NCI-H1048 (cell line): ENCODE measurements at regions not wholly inside any gene's neighbourhood (a gene's known extent, or its start where the extent isn't known, plus 50 kb on each side); places are given as distances from the start of the nearest gene placed in this dataset.

Experiments
- DNase-seq: peaks from one replicate; lab custom pipeline; 2025; lab: John Stamatoyannopoulos, UW

- no peak for DNase-seq
Observed at GRCh38 chr4:24282446-24282845, 301.9 kb downstream of the DHX15 start.

- no peak for DNase-seq
Observed at GRCh38 chr4:24279911-24280375, 304.4 kb downstream of the DHX15 start.

- DNase-seq = no peak
Observed at GRCh38 chr4:24279469-24279868, 304.9 kb downstream of the DHX15 start.

- no peak for DNase-seq
Observed at GRCh38 chr4:24278693-24279092, 305.7 kb downstream of the DHX15 start.

GRCh38 chr4:24274381-24274941 lies 309.9 kb downstream of the DHX15 start:
- DNase-seq = no peak

- no peak for DNase-seq
Observed at GRCh38 chr4:24273136-24273535, 311.2 kb downstream of the DHX15 start.

- peak; percentile 40 for DNase-seq
Observed at GRCh38 chr4:24266951-24267722, 317.2 kb downstream of the DHX15 start.

- no peak for DNase-seq
Observed at GRCh38 chr4:24265989-24266388, 318.4 kb downstream of the DHX15 start.

GRCh38 chr4:24262616-24263015 lies 321.7 kb downstream of the DHX15 start:
- no peak for DNase-seq

- DNase-seq = no peak
Observed at GRCh38 chr4:24262084-24262483, 322.3 kb downstream of the DHX15 start.

- no peak for DNase-seq
Observed at GRCh38 chr4:24260923-24261564, 323.3 kb downstream of the DHX15 start.

GRCh38 chr4:24260133-24260715 lies 324.1 kb downstream of the DHX15 start:
- no peak for DNase-seq

GRCh38 chr4:24256547-24256946 lies 327.8 kb downstream of the DHX15 start:
- no peak for DNase-seq

- DNase-seq = no peak
Observed at GRCh38 chr4:24256066-24256465, 328.3 kb downstream of the DHX15 start.

- no peak for DNase-seq
Observed at GRCh38 chr4:24252121-24252520, 332.2 kb downstream of the DHX15 start.

- DNase-seq = no peak
Observed at GRCh38 chr4:24251589-24251988, 332.8 kb downstream of the DHX15 start.

- no peak for DNase-seq
Observed at GRCh38 chr4:24249972-24250371, 334.4 kb downstream of the DHX15 start.

- DNase-seq = no peak
Observed at GRCh38 chr4:24248674-24249630, 335.4 kb downstream of the DHX15 start.

GRCh38 chr4:24245491-24245820 lies 338.9 kb downstream of the DHX15 start:
- no peak for DNase-seq

GRCh38 chr4:24244663-24245490 lies 339.5 kb downstream of the DHX15 start:
- no peak for DNase-seq

- DNase-seq = no peak
Observed at GRCh38 chr4:24243641-24244040, 340.7 kb downstream of the DHX15 start.
